ENCODE measurements at regions not wholly inside any gene's neighbourhood (a gene's known extent, or its start where the extent isn't known, plus 50 kb on each side); places are given as distances from the start of the nearest gene placed in this dataset.

DNA sequence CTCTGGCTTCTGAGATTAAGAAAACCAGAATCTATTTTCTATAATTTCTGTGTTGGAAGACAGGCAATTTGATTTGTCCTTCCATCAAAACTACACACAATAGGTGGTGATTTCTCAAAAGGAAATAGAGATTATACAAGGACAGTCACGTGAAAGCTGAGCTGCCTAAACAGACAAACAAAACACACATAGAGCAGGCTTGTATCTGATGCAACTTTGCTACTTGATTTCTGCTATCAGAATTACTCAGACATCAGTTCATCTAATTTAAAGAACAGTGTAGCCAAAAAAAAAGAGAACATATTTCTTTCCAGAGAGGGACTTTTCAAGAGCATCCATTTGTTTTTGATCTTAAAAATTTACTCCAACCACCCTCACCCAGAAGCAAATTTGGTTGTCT, 2128.3 kb upstream of the C9orf72 start:
- no peaks in the 10 kb centered on the region for H3K36me3 ChIP-seq
- H3K9me3 ChIP-seq, result peaks cover 0 to 3% (median 0%) of the 10 kb centered on the region in 12 donors
- no peaks in the 10 kb centered on the region for H3K27me3 ChIP-seq
- TF ChIP-seq, protein P1, sequence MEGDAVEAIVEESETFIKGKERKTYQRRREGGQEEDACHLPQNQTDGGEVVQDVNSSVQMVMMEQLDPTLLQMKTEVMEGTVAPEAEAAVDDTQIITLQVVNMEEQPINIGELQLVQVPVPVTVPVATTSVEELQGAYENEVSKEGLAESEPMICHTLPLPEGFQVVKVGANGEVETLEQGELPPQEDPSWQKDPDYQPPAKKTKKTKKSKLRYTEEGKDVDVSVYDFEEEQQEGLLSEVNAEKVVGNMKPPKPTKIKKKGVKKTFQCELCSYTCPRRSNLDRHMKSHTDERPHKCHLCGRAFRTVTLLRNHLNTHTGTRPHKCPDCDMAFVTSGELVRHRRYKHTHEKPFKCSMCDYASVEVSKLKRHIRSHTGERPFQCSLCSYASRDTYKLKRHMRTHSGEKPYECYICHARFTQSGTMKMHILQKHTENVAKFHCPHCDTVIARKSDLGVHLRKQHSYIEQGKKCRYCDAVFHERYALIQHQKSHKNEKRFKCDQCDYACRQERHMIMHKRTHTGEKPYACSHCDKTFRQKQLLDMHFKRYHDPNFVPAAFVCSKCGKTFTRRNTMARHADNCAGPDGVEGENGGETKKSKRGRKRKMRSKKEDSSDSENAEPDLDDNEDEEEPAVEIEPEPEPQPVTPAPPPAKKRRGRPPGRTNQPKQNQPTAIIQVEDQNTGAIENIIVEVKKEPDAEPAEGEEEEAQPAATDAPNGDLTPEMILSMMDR (IDR thresholded peaks at IDR 0.05), result no peak
- WGBS, 4 donors, result 32 to 40% (median 35%) methylated on average over 1 of the region's 1 CpG
- H3K4me3 ChIP-seq, result no peak overlapping the region
- no peak overlapping the region for H3K27ac ChIP-seq
- ATAC-seq (no peak), DNase-seq (no peak)
- no peaks in the 10 kb centered on the region for H3K4me1 ChIP-seq
- intact Hi-C loops (cut with DNase I), result no loop called here

GRCh38 chr9:29701971-29702370, 2128.7 kb upstream of the C9orf72 start:
- peaks cover 0 to 2% (median 0%) of the 10 kb centered on the region in 12 donors for H3K9me3 ChIP-seq
- no peak for ATAC-seq
- no peak overlapping the region for H3K27ac ChIP-seq
- no peaks in the 10 kb centered on the region for H3K27me3 ChIP-seq
- no peak overlapping the region for H3K4me3 ChIP-seq
- H3K36me3 ChIP-seq, result no peaks in the 10 kb centered on the region
- TF ChIP-seq, protein P1 (IDR thresholded peaks at IDR 0.05), result no peak
- no peak for TF ChIP-seq POLR2A (IDR thresholded peaks at IDR 0.05)
- intact Hi-C loops (cut with DNase I), result no loop called here
- no peaks in the 10 kb centered on the region for H3K4me1 ChIP-seq
- no peak for DNase-seq

DNA sequence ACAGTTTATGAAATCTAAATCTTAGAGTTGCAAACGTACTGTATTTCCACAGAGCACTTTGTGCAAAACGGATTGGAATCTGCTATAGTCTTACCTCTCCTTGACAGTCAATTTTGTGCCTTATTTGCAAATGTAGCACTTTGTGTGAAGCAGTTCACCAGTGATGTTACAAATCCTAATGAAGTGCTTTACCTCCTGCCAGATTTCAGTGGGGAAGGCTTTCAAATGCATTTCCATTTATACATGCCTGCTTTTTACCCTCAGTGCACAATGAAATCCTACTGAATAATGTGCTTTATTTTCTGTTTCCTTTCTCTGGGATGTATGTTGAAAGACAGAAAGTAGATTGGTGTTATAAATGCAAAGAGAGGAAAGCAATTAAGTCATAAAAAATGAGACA, 2141.6 kb upstream of the C9orf72 start:
- TF ChIP-seq, protein P1 (IDR thresholded peaks at IDR 0.05), result no peak
- TF ChIP-seq POLR2A (IDR thresholded peaks at IDR 0.05), result no peak
- ATAC-seq, result no peak
- WGBS, 4 donors, result 28 to 39% (median 32%) methylated on average over 2 of the region's 2 CpGs
- Histone ChIP-seq H3K36me3 (no peaks in the 10 kb centered on the region), H3K4me1 (no peaks in the 10 kb centered on the region), H3K27me3 (no peaks in the 10 kb centered on the region), H3K27ac (no peak overlapping the region), H3K9me3 (peaks cover 0 to 2% (median 0%) of the 10 kb centered on the region in 12 donors), H3K4me3 (no peak overlapping the region)
- DNase-seq, result no peak
- intact Hi-C loops (cut with DNase I), result no loop called here

DNA sequence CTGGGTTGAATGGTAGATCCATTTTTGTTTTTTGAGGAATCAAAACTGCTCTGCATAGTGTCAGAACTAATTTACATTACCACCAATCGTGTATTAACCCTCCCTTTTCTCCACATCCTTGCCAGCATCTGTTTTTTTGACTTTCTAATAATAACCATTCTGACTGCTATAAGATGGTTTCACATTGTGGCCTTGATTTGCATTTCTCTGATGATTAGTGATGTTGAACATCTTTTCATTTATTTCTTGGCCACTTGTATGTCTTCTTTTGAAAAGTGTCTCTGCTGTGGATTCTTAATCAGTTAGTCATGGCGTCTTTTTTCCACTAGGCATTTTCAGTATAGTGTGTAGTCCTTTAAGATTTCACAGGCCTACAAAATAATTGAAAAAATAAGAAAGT, 2144.3 kb upstream of the C9orf72 start:
- 54 to 68% (median 56%) methylated on average over 2 of the region's 2 CpGs for WGBS, 4 donors
- H3K4me1 ChIP-seq, result no peaks in the 10 kb centered on the region
- no peak for TF ChIP-seq POLR2A (IDR thresholded peaks at IDR 0.05)
- TF ChIP-seq, protein P1 (IDR thresholded peaks at IDR 0.05), result no peak

More for the DNA sequence above, 2144.3 kb upstream of the C9orf72 start:
- no peak overlapping the region for H3K4me3 ChIP-seq
- DNase-seq (no peak), ATAC-seq (no peak)
- no peak overlapping the region for H3K27ac ChIP-seq
- peaks cover 0 to 5% (median 0%) of the 10 kb centered on the region in 12 donors for H3K9me3 ChIP-seq
- intact Hi-C loops (cut with DNase I), result no loop called here
- H3K27me3 ChIP-seq, result no peaks in the 10 kb centered on the region
- no peaks in the 10 kb centered on the region for H3K36me3 ChIP-seq
